ENCODE measurements at regions not wholly inside any gene's neighbourhood (a gene's known extent, or its start where the extent isn't known, plus 50 kb on each side); places are given as distances from the start of the nearest gene placed in this dataset.

- no peak for TF ChIP-seq CTCF (conservative IDR thresholded peaks at IDR 0.05 in 1 of 2, IDR thresholded peaks at IDR 0.05 in 1 of 2; ENCODE audit: extremely low read depth in 1 of 2, insufficient read depth in 1 of 2, low read depth in 1 of 2, low read length in 2 of 2)
- TF ChIP-seq EZH2 (IDR thresholded peaks at IDR 0.05; ENCODE audit: borderline replicate concordance, low read length): no peak
Measured at GRCh38 chr1:165080253-165080896, 276.1 kb downstream of the LMX1A start.

All from mammary epithelial cell (primary cell).